Gastrocnemius medialis (tissue), 4 donors: ENCODE measurements at regions not wholly inside any gene's neighbourhood (a gene's known extent, or its start where the extent isn't known, plus 50 kb on each side); places are given as distances from the start of the nearest gene placed in this dataset.
"Not testable (repeated sequence)": the region's sequence is repeated elsewhere in the genome, so short reads cannot be mapped to it uniquely, and the experiment has no call there.

Experiments
- ATAC-seq, 2 donors: fragments of 150-250 bp; one replicate each; pipeline ENCODE4 v1.9.1; 2016
- DNase-seq, 2 donors: peaks; one replicate each; pipeline ENCODE4 v3.0.0-alpha.2; 2019
- H3K27ac ChIP-seq, 4 donors: fragments of 200-600 bp; sonication (generic); 1 replicate in 1 of 4; 2 replicates in 3 of 4; pipeline ENCODE4 v1.5.1; 2016 to 2018; ENCODE audit warnings: mild to moderate bottlenecking in 2 of 4, moderate library complexity in 1 of 4
- H3K27me3 ChIP-seq, 3 donors: fragments of 200-600 bp; sonication (generic) in 2 of 3; 1 replicate in 1 of 3; 2 replicates in 2 of 3; pipeline versions ENCODE4 v1.5.1 to v1.6.0; 2016 to 2019; ENCODE audit warnings: mild to moderate bottlenecking in 1 of 3, moderate library complexity in 1 of 3
- H3K36me3 ChIP-seq, 2 donors: fragments of 200-600 bp; sonication (generic) in 1 of 2; one replicate each; pipeline ENCODE4 v1.5.1; 2017 to 2018
- H3K4me1 ChIP-seq, 2 donors: fragments of 200-600 bp; sonication (generic) in 1 of 2; one replicate each; pipeline ENCODE4 v1.5.1; 2016 to 2017; ENCODE audit warnings: mild to moderate bottlenecking in 2 of 2
- H3K4me3 ChIP-seq, 4 donors: fragments of 200-600 bp; sonication (generic) in 3 of 4; 1 replicate in 1 of 4; 2 replicates in 3 of 4; pipeline ENCODE4 v1.5.1; 2016 to 2019; ENCODE audit warnings: mild to moderate bottlenecking in 2 of 4
- H3K9me3 ChIP-seq, 3 donors: fragments of 200-600 bp; sonication (generic) in 2 of 3; 1 replicate in 1 of 3; 2 replicates in 2 of 3; pipeline ENCODE4 v1.5.1; 2016 to 2019
- CTCF ChIP-seq, 5 experiments: fragments of 450-650 bp in 3 of 5; fragments of 200-600 bp in 2 of 5; sonication (generic) in 2 of 5; IDR thresholded peaks in 4 of 5; conservative IDR thresholded peaks in 1 of 5; 1 replicate in 4 of 5; 2 replicates in 1 of 5; pipeline ENCODE4 v1.5.1; 2016 to 2019; ENCODE audit warnings: antibody characterized with exemption in 5 of 5, mild to moderate bottlenecking in 3 of 5, moderate library complexity in 3 of 5
- POLR2A ChIP-seq, 2 donors: fragments of 450-650 bp; IDR thresholded peaks; one replicate each; pipeline ENCODE4 v1.6.1; 2017; ENCODE audit warnings: antibody characterized with exemption in 2 of 2, mild to moderate bottlenecking in 2 of 2, moderate library complexity in 2 of 2
- in situ Hi-C, 4 donors: fragments of 200-750 bp; cut with MboI; loops; one replicate each; pipeline versions ENCODE4 v1.15.0 to v1.8.0; 2017; ENCODE audit warnings: low sequenced_read_pairs in 4 of 4
- intact Hi-C: fragments of 100-400 bp; cut with DNase I; formaldehyde crosslinking; loops from one replicate; pipeline ENCODE4 v1.15.1; 2023; ENCODE audit warnings: low total_unique reads

GRCh38 chr5:138637256-138637655 is 62.1 kb upstream of the HSPA9 start:
- intact Hi-C loops = no loop called here

GRCh38 chr5:138636398-138636944 is 61.3 kb upstream of the HSPA9 start:
- TF ChIP-seq CTCF (IDR thresholded peaks at IDR 0.05 in 4 of 5, conservative IDR thresholded peaks at IDR 0.05 in 1 of 5) = no peak
- no peaks in the 10 kb centered on the region for H3K27me3 ChIP-seq
- intact Hi-C loops (no loop called here), in situ Hi-C loops (no loop called here)
- ATAC-seq = no peak
- H3K27ac ChIP-seq = no peak overlapping the region
- H3K9me3 ChIP-seq = no peaks in the 10 kb centered on the region
- no peaks in the 10 kb centered on the region for H3K4me1 ChIP-seq
- no peak overlapping the region for H3K4me3 ChIP-seq
- DNase-seq = no peak
- H3K36me3 ChIP-seq = no peaks in the 10 kb centered on the region

More at GRCh38 chr5:138637256-138637655, 62.1 kb upstream of the HSPA9 start:
- in situ Hi-C loops = no loop called here
- no peak for DNase-seq
- no peaks in the 10 kb centered on the region for H3K9me3 ChIP-seq
- no peak overlapping the region for H3K27ac ChIP-seq
- no peak overlapping the region for H3K4me3 ChIP-seq
- ATAC-seq = no peak
- no peaks in the 10 kb centered on the region for H3K27me3 ChIP-seq
- H3K4me1 ChIP-seq = no peaks in the 10 kb centered on the region
- TF ChIP-seq POLR2A (IDR thresholded peaks at IDR 0.05) (no peak), CTCF (IDR thresholded peaks at IDR 0.05 in 4 of 5, conservative IDR thresholded peaks at IDR 0.05 in 1 of 5) (no peak)
- H3K36me3 ChIP-seq = no peaks in the 10 kb centered on the region

GRCh38 chr5:138635708-138636107 is 60.5 kb upstream of the HSPA9 start:
- Histone ChIP-seq H3K4me3 (no peak overlapping the region), H3K9me3 (no peaks in the 10 kb centered on the region), H3K27me3 (no peaks in the 10 kb centered on the region), H3K27ac (no peak overlapping the region), H3K36me3 (no peaks in the 10 kb centered on the region), H3K4me1 (no peaks in the 10 kb centered on the region)
- in situ Hi-C loops (no loop called here), intact Hi-C loops (no loop called here)
- no peak for DNase-seq
- no peak for TF ChIP-seq POLR2A (IDR thresholded peaks at IDR 0.05)
- no peak for TF ChIP-seq CTCF (IDR thresholded peaks at IDR 0.05 in 4 of 5, conservative IDR thresholded peaks at IDR 0.05 in 1 of 5)
- no peak for ATAC-seq

- in situ Hi-C loops (no loop called here), intact Hi-C loops (no loop called here)
- ATAC-seq (no peak), DNase-seq (no peak)
- TF ChIP-seq POLR2A (IDR thresholded peaks at IDR 0.05) (no peak), CTCF (IDR thresholded peaks at IDR 0.05 in 4 of 5, conservative IDR thresholded peaks at IDR 0.05 in 1 of 5) (no peak)
- no peak overlapping the region for H3K4me3 ChIP-seq
- no peaks in the 10 kb centered on the region for H3K9me3 ChIP-seq
- H3K36me3 ChIP-seq = no peaks in the 10 kb centered on the region
- H3K27me3 ChIP-seq = no peaks in the 10 kb centered on the region
- H3K4me1 ChIP-seq = no peaks in the 10 kb centered on the region
- no peak overlapping the region for H3K27ac ChIP-seq
These were observed 60.1 kb upstream of the HSPA9 start for GRCh38 chr5:138635265-138635664.

GRCh38 chr5:138634804-138635203 is 59.6 kb upstream of the HSPA9 start:
- H3K4me1 ChIP-seq, in situ Hi-C loops, H3K9me3 ChIP-seq, H3K36me3 ChIP-seq, intact Hi-C loops, ATAC-seq, H3K27me3 ChIP-seq, DNase-seq, H3K4me3 ChIP-seq, H3K27ac ChIP-seq: not testable (repeated sequence)
